HG02759 (cell line): ENCODE measurements at regions not wholly inside any gene's neighbourhood (a gene's known extent, or its start where the extent isn't known, plus 50 kb on each side); places are given as distances from the start of the nearest gene placed in this dataset.
"Not testable (repeated sequence)": the region's sequence is repeated elsewhere in the genome, so short reads cannot be mapped to it uniquely, and the experiment has no call there.

ENCODE experiments used
- ATAC-seq: cut with Tn5 transposase; IDR thresholded peaks from one replicate; pipeline ENCODE4 v1.9.1; 2021; ENCODE audit warnings: mild to moderate bottlenecking, moderate library complexity; ENCODE audit not compliant: unreplicated experiment

- ATAC-seq = not testable (repeated sequence)
These were observed 337.3 kb downstream of the GOLGA6L6 start for GRCh38 chr15:20204177-20204866.

DNA sequence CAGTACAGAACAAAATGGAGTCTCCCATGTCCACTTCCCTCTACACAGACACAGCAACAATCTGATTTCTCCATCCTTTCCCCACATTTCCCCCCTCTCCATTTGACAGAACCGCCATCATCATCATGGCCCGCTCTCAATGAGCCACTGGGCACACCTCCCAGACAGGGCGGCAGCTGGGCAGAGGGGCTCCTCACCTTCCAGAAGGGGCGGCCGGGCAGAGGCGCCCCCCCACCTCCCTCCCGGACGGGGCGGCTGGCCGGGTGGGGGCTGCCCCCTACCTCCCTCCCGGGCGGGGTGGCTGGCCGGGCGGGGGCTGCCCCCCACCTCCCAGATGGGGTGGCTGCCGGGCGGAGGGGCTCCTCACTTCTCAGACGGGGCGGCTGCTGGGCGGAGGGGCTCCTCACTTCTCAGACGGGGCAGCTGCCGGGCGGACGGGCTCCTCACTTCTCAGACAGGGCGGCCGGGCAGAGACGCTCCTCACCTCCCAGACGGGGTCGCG, 337.9 kb downstream of the GOLGA6L6 start:
- not testable (repeated sequence) for ATAC-seq

DNA sequence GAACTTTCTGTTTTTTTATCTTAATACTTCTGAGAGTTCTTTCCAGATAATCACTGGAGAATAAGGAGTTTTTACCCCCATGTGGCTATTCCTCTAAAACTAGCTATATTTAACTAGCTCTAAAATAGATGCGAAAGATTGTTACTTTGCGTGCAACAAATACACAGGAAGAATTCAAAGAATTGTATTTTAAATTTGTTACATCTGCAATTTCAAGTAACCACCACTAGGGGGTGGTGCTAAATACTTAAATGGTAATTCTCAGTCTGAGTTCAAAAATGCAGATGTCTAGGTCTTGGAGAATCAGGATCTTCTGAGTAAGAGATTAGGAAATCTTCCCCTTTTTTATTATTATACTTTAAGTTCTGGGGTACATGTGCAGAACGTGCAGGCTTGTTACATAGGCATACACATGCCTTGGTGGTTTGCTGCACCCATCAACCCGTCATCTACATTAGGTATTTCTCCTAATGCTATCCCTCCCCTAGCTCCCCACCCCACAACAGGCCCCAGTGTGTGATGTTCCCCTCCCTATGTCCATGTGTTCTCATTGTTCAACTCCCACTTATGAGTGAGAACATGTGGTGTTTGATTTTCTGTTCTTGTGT, 346.9 kb downstream of the GOLGA6L6 start:
- not testable (repeated sequence) for ATAC-seq

- peak; percentile 85 for ATAC-seq
These were observed 348.3 kb downstream of the GOLGA6L6 start for GRCh38 chr15:20192982-20193929.

DNA sequence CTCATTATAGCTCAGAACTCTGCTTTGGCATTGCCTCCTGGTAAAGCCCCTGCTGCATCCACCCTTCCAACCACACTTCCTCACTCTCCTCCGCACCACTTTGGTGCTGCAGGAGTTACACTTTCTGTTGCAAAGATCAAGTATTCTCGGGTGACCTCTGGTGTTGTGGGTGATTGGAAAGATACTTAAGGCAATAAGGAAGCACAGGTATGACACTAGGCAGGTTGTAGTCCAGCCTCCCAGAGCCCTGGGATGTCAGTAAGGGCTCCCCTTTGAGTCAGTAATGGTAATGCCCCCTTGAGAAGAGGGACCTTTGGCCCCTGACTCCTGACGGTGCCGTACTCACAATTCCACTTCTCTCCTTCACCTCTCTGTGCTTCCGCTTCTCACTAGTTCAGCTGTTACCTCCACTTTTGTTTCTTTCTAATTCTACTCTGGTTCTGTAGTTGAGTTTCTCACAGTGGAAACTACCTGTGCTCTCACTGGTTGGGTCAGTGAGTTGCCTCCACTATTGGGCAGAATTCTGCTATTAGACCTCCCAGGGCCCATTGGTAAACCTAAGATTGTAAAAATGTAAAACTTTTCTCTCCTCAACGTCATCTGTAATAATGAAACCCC, 350.0 kb downstream of the GOLGA6L6 start:
- ATAC-seq = not testable (repeated sequence)

- ATAC-seq = not testable (repeated sequence)
These were observed 353.0 kb downstream of the GOLGA6L6 start for GRCh38 chr15:20188611-20189010.

DNA sequence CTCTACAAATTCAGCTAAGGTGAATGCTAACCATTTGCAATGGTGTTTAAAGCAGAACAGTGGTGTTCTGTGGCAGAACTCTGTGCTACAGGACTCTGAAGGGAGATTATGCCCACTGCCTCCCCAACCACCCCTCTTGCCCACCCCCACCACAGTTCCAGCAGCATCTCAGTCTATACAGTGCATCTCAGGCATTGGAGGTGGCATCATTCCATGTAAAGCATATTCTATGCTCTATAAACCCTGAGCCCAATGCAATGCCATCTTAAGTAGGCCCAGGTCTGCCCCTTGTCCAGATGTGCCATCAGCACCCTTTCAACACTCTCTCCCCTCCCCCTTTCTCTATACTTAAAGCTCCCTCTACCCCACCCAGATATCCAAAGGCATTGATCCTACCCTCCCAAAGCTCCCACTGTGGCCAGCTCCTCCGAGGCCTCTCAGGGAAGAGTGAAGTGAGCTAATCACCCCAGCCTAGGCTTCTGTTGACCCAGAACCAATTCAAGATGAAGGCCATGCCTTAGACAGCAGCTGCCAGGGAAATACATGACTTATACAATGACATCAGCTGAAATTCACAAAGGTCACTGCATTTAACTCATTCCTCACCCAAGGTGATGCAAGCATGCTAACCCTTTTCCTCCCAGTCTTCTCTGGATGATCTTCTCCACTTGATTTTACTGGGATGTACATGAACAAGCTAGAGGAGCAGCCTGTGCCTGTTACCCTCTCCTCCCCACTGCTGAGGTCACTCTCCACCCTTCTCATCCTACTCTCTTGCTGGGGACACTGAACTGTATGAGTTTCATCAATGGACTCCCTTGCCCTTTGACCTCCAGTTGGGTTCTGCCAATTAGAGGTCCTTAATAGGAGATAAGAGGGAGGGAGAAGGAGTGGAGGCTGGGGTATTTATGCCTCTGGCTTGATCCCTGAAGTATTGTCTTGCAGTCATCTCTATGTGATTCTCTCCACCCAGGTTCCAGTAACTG, 353.9 kb downstream of the GOLGA6L6 start:
- not testable (repeated sequence) for ATAC-seq

DNA sequence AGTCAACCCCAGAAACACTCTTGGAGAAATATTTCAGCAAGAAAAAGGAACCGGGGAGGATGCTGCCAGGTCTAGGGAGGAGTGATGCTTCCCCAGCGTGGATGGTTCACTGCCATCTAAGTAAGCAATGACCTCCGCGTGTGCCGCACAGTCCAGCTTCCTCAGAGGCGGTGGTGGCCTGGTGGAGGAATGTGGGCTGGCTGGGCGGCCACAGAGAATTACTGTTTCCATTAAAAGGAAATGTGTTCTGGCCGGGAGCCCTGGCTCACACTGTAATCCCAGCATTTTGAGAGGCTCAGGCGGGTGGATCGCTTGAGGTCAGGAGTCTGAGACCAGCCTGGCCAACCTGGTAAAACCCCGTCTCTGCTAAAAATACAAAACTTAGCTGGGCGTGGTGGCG, 356.7 kb downstream of the GOLGA6L6 start:
- not testable (repeated sequence) for ATAC-seq

- not testable (repeated sequence) for ATAC-seq
These were observed 373.4 kb downstream of the GOLGA6L6 start for GRCh38 chr15:20168221-20168620.

DNA sequence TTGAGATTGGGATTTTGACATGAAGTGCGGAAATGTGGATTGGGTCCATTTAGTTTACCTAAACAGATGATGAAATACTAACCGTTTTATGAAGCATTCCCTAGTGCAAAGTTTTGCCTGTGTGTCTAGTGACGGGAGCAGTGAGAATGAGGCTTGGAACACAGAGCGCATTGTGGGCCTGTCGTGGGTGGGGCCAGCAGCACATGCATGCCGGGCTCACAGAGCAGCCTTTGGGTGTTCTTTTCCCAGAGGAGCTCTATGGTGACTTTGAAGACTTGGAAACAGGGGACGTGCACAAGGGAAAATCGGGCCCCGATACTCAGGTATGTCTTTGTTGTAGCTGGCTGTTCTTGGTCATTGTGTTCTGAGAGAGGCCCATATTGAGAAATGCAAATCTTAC, 388.1 kb downstream of the GOLGA6L6 start:
- not testable (repeated sequence) for ATAC-seq

GRCh38 chr15:20148679-20149078, 392.9 kb downstream of the GOLGA6L6 start:
- not testable (repeated sequence) for ATAC-seq

DNA sequence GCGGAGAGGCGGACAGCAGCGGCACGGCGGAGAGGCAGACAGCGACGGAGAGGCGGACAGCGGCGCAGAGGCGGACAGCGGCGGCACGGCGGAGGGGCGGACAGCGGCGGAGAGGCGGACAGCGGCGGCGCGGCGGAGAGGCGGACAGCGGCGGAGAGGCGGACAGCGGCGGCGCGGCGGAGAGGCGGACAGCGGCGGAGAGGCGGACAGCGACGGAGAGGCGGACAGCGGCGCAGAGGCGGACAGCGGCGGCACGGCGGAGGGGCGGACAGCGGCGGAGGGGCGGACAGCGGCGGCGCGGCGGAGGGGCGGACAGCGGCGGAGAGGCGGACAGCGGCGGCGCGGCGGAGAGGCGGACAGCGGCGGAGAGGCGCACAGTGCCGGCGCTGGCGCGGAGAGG, 393.6 kb downstream of the GOLGA6L6 start:
- ATAC-seq = not testable (repeated sequence)

DNA sequence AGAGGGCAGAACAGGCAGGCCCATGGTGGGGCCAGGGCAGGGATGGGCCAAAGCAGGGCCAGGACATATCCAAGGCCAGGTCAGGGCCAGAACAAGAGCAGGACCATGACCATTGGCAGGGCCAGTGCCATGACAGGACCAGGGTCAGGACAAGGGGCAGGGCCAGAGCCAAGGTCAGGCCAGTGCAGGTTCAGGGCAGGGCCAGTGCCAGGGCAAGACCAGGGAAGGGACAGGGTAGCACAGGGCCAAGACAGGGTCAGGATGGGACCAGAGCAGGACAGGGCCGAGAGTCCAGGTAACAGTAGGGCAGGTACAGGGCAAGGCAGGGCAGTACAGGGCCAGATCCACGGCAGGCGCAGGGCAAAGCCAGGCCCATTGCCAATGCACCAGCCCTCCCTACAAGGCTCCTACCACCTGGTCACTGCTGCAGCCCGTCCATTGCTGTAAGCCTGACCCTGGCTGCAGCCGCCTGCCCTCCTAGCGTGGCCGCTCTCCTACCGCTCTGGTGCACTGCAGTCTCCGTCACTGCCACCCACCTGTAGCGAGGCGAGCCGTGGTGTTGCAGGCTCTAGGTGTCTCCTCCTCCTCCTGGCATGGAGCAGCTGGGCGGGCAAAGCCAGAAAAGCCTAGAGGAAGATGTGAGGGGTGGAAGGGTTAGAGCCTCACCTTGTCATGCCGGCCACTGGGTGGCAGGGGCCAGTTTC, 397.1 kb downstream of the GOLGA6L6 start:
- ATAC-seq = not testable (repeated sequence)

DNA sequence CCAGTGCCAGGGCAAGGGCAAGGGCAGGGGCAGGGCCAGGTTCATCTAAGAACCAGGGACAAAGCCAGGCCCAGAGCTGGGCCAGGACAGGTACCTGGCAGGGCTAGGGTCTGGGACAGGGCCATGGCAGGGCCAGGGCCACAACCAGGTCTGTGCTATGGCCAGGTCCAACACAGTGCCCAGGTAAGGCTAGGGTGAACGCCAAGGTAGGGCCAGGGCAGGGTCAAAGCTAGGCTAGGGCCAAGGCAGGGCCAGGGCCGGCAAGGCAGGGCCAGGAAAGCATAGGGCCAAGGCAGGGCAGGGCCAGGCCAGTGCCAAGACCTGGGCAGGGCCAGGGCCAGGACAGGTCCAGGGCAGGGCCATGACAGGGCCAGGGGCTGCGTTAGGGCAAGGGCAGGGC, 398.7 kb downstream of the GOLGA6L6 start:
- not testable (repeated sequence) for ATAC-seq

- not testable (repeated sequence) for ATAC-seq
These were observed 399.2 kb downstream of the GOLGA6L6 start for GRCh38 chr15:20142410-20142809.

GRCh38 chr15:20124668-20125067, 416.9 kb downstream of the GOLGA6L6 start:
- not testable (repeated sequence) for ATAC-seq

GRCh38 chr15:20106026-20106425, 435.6 kb downstream of the GOLGA6L6 start:
- ATAC-seq = no peak

DNA sequence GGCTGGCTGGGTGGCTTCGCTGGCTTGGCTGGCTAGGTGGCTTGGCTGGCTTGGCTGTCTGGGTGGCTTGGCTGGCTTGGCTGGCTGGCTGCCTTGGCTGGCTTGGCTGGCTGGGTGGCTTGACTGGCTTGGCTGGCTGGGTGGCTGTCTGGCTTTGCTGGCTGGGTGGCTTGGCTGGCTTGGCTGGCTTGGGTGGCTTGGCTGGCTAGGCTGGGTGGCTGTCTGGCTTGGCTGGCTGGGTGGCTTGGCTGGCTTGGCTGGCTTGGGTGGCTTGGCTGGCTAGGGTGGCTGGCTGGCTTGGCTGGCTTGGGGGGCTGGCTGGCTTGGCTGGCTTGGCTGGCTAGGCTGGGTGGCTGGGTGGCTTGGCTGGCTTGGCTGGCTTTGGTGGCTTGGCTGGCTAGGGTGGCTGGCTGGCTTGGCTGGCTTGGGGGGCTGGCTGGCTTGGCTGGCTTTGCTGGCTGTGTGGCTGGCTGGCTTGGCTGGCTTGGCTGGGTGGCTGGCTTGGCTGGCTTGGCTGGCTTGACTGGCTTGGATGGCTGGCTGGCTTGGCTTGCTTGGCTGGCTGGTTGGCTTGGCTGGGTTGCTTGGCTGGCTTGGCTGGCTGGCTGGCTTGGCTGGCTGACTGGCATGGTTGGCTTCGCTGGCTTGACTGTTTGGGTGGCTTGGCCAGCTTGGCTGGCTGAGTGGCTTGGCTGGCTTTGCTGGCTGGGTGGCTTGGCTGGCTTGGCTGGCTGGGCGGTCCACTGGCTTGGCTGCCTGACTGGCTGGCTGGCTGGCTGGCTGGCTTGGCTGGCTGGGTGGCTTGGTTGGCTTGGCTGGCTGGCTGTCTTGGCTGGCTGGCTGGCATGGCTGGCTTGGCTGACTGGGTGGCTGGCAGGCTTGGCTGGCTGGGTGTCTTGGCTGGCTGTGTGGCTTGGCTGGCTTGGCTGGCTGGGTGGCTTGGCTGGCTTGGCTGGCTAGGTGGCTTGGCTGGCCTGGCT, 436.3 kb downstream of the GOLGA6L6 start:
- ATAC-seq = not testable (repeated sequence)
